ENCODE measurements at regions not wholly inside any gene's neighbourhood (a gene's known extent, or its start where the extent isn't known, plus 50 kb on each side); places are given as distances from the start of the nearest gene placed in this dataset.

GRCh38 chrX:100120956-100121355, 289.1 kb downstream of the PCDH19 start:
- DNase-seq (ENCODE audit: low spot score) = peak; percentile 56

GRCh38 chrX:100098660-100099375, 311.3 kb downstream of the PCDH19 start:
- no peak for DNase-seq (ENCODE audit: low spot score)

GRCh38 chrX:100090931-100091330, 319.1 kb downstream of the PCDH19 start:
- no peak for DNase-seq (ENCODE audit: low spot score)

- no peak for DNase-seq (ENCODE audit: low spot score)
Measured at GRCh38 chrX:100089724-100090123, 320.3 kb downstream of the PCDH19 start.

GRCh38 chrX:100085846-100086245, 324.2 kb downstream of the PCDH19 start:
- DNase-seq (ENCODE audit: low spot score) = no peak

GRCh38 chrX:100083211-100083610, 326.9 kb downstream of the PCDH19 start:
- no peak for DNase-seq (ENCODE audit: low spot score)

- DNase-seq (ENCODE audit: low spot score) = no peak
Measured at GRCh38 chrX:100081503-100081902, 328.6 kb downstream of the PCDH19 start.

- no peak for DNase-seq (ENCODE audit: low spot score)
Measured at GRCh38 chrX:100076031-100076430, 334.0 kb downstream of the PCDH19 start.

GRCh38 chrX:100072336-100072735, 337.7 kb downstream of the PCDH19 start:
- no peak for DNase-seq (ENCODE audit: low spot score)

GRCh38 chrX:100070334-100070849, 339.7 kb downstream of the PCDH19 start:
- DNase-seq (ENCODE audit: low spot score) = no peak

- DNase-seq (ENCODE audit: low spot score) = no peak
Measured at GRCh38 chrX:100048156-100048555, 361.9 kb downstream of the PCDH19 start.

Measured in umbilical cord (tissue), 1 donor.